Small intestine (tissue), 7 donors: ENCODE measurements at regions not wholly inside any gene's neighbourhood (a gene's known extent, or its start where the extent isn't known, plus 50 kb on each side); places are given as distances from the start of the nearest gene placed in this dataset.
A peak's percentile ranks its signal among the peaks of the same experiment; 100 is the strongest.

ENCODE experiments used
- DNase-seq, 2 donors: peaks; one replicate each; pipeline versions ENCODE4 v3.0.0 to v3.0.0-alpha.2; 2013
- FAIRE-seq: peaks from 2 replicates; lab custom pipeline; 2012; peaks lifted over from hg19 to GRCh38; lab: Jason Lieb, UNC
- H3K27ac ChIP-seq, 3 donors: one replicate each; pipeline ENCODE4 v1.5.1; 2013; ENCODE audit warnings: low read length in 2 of 3, mild to moderate bottlenecking in 2 of 3, control low read depth in 1 of 3, inconsistent platforms in 1 of 3, low read depth in 1 of 3, moderate library complexity in 1 of 3
- H3K27me3 ChIP-seq, 3 donors: one replicate each; pipeline ENCODE4 v1.6.1; 2013; ENCODE audit warnings: low read length in 3 of 3, inconsistent platforms in 1 of 3; ENCODE audit not compliant: control insufficient read depth in 3 of 3, insufficient read depth in 3 of 3
- H3K36me3 ChIP-seq, 3 donors: one replicate each; pipeline ENCODE4 v1.6.1; 2013; ENCODE audit warnings: low read length in 3 of 3, inconsistent platforms in 1 of 3, low read depth in 1 of 3, mild to moderate bottlenecking in 1 of 3, moderate library complexity in 1 of 3; ENCODE audit not compliant: control insufficient read depth in 3 of 3, insufficient read depth in 2 of 3
- H3K4me1 ChIP-seq, 3 donors: one replicate each; pipeline ENCODE4 v1.6.1; 2013; ENCODE audit warnings: low read length in 2 of 3, inconsistent platforms in 1 of 3, low read depth in 1 of 3, mild to moderate bottlenecking in 1 of 3, moderate library complexity in 1 of 3; ENCODE audit not compliant: control insufficient read depth in 3 of 3, insufficient read depth in 2 of 3
- H3K4me3 ChIP-seq, 3 donors: one replicate each; pipeline ENCODE4 v1.5.1; 2013; ENCODE audit warnings: low read length in 3 of 3, control low read depth in 1 of 3, inconsistent platforms in 1 of 3, low read depth in 1 of 3, mild to moderate bottlenecking in 1 of 3, moderate library complexity in 1 of 3
- H3K9me3 ChIP-seq, 2 donors: one replicate each; pipeline ENCODE4 v1.6.1; 2013; ENCODE audit warnings: low read depth in 1 of 2, low read length in 1 of 2; ENCODE audit not compliant: control insufficient read depth in 2 of 2, insufficient read depth in 1 of 2
- WGBS, 3 donors: extraction: QIAGEN DNeasy Blood & Tissue Kit; methylation state at CpG; one replicate each; pipeline ENCODE4 v1.1.7; 2013; 5-methylcytosine and 5-hydroxymethylcytosine counted together
- donor health status: healthy with polysubstance abuse.
- donor health status: control.
- donor health status: control.
- donor health status: Bipolar disorder and iron deficiency.
- donor health status: healthy.

GRCh38 chr11:115885535-115886421 is 381.6 kb upstream of the CADM1 start:
- Histone ChIP-seq H3K4me3 (no peak overlapping the region), H3K27ac (no peak overlapping the region), H3K9me3 (peaks cover 0 to 4% of the 10 kb centered on the region in 2 donors), H3K4me1 (no peaks in the 10 kb centered on the region), H3K27me3 (no peaks in the 10 kb centered on the region), H3K36me3 (no peaks in the 10 kb centered on the region)
- no peak for DNase-seq
- no peak for FAIRE-seq
- WGBS, 3 donors, result 72 to 91% (median 80%) methylated on average over 8 of the region's 8 CpGs

- Histone ChIP-seq H3K27me3 (no peaks in the 10 kb centered on the region), H3K4me1 (no peaks in the 10 kb centered on the region), H3K36me3 (no peaks in the 10 kb centered on the region), H3K4me3 (no peak overlapping the region), H3K9me3 (peaks cover 0 to 7% of the 10 kb centered on the region in 2 donors), H3K27ac (no peak overlapping the region)
- no peak for FAIRE-seq
- no peak for DNase-seq
- WGBS, 3 donors, result 60 to 73% (median 72%) methylated on average over 5 of the region's 5 CpGs
Measured at GRCh38 chr11:115884800-115885534, 380.8 kb upstream of the CADM1 start.

- Histone ChIP-seq H3K27me3 (no peaks in the 10 kb centered on the region), H3K36me3 (no peaks in the 10 kb centered on the region), H3K9me3 (no peaks in the 10 kb centered on the region), H3K4me1 (no peaks in the 10 kb centered on the region), H3K4me3 (no peak overlapping the region), H3K27ac (no peak overlapping the region)
- DNase-seq (no peak), FAIRE-seq (no peak)
- WGBS, 3 donors, result 59 to 78% (median 76%) methylated on average over 4 of the region's 4 CpGs
Measured at GRCh38 chr11:115874843-115875242, 370.6 kb upstream of the CADM1 start.

DNA sequence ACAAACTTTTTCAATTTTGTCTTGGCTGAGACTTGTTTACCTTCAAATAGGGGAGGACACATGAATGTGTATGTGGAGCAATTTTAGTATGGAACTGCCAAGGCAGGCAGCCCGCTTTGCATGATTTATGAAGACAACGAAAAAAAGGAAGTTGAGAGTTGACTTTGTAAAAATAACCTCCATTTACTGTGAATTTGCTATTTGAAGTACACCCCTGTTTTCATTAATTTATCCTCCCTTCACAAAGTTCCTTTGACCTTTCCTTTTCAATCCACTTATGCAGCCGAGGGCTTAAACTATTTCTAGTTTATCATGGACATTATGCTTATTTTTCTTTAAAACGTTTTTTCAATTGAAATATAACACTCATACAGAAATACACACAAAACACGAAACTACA is 369.6 kb upstream of the CADM1 start:
- no peak for FAIRE-seq
- H3K27me3 ChIP-seq, result no peaks in the 10 kb centered on the region
- no peak overlapping the region for H3K4me3 ChIP-seq
- H3K4me1 ChIP-seq, result no peaks in the 10 kb centered on the region
- no peak overlapping the region for H3K27ac ChIP-seq
- H3K36me3 ChIP-seq, result no peaks in the 10 kb centered on the region
- no peaks in the 10 kb centered on the region for H3K9me3 ChIP-seq
- no peak for DNase-seq
- 49 to 74% (median 62%) methylated on average over 5 of the region's 5 CpGs for WGBS, 3 donors

DNA sequence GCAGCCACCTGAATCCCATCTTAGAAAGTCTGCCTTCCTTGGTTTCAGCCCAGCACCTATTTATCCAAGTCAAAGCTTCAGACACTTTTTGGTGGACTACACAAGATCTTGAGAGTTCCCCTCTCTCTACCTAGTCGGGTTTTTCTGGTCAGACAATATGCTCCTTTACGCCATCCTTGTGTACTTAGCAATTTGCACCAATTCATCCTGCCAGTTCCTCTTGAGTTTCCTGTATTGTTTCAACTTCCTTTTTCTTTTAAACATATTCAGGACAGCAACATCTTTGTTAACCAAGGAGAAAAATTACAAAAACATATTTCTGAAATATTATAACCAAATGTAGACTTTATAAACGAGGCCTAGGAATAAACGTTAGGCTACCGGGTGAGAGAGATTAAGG is 368.2 kb upstream of the CADM1 start:
- WGBS, 3 donors, result 56 to 65% (median 63%) methylated on average over 5 of the region's 5 CpGs
- Histone ChIP-seq H3K27me3 (no peaks in the 10 kb centered on the region), H3K4me1 (no peaks in the 10 kb centered on the region), H3K9me3 (no peaks in the 10 kb centered on the region), H3K27ac (no peak overlapping the region), H3K36me3 (no peaks in the 10 kb centered on the region), H3K4me3 (no peak overlapping the region)
- FAIRE-seq, result no peak
- no peak for DNase-seq

GRCh38 chr11:115871161-115871760 is 367.0 kb upstream of the CADM1 start:
- no peaks in the 10 kb centered on the region for H3K36me3 ChIP-seq
- DNase-seq (no peak), FAIRE-seq (no peak)
- H3K9me3 ChIP-seq, result no peaks in the 10 kb centered on the region
- H3K27me3 ChIP-seq, result no peaks in the 10 kb centered on the region
- H3K4me3 ChIP-seq, result no peak overlapping the region
- H3K4me1 ChIP-seq, result no peaks in the 10 kb centered on the region
- WGBS, 3 donors, result 87 to 91% (median 90%) methylated on average over 9 of the region's 9 CpGs
- H3K27ac ChIP-seq, result no peak overlapping the region

- no peak overlapping the region for H3K4me3 ChIP-seq
Measured at GRCh38 chr11:115869780-115870431, 365.7 kb upstream of the CADM1 start.

DNA sequence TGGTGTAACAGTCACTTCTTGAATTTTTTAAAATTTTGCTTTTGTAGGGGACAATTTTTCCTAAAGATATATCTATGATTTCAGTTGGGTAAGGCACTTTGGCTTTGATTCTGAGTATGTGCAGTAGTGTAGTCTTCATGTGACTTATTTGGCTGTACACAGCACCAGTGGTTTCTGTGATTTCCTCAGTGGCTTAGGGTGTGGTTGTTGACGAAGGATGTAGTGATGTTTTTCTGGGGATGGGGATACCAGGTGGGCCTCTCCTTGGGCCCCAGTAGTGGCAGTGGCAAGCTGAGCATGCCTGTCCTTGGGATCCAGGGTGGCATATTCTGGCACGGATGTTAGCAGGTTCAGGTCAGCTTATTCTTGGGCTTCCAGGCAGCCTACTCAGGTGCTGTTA is 364.9 kb upstream of the CADM1 start:
- DNase-seq (no peak), FAIRE-seq (no peak)
- no peaks in the 10 kb centered on the region for H3K36me3 ChIP-seq
- no peaks in the 10 kb centered on the region for H3K9me3 ChIP-seq
- H3K4me3 ChIP-seq, result no peak overlapping the region
- H3K27me3 ChIP-seq, result no peaks in the 10 kb centered on the region
- H3K27ac ChIP-seq, result no peak overlapping the region
- no peaks in the 10 kb centered on the region for H3K4me1 ChIP-seq
- WGBS, 3 donors, result 73 to 90% (median 83%) methylated on average over 2 of the region's 2 CpGs

More at GRCh38 chr11:115869780-115870431, 365.7 kb upstream of the CADM1 start:
- 44 to 50% (median 45%) methylated on average over 5 of the region's 5 CpGs for WGBS, 3 donors
- Histone ChIP-seq H3K4me1 (no peaks in the 10 kb centered on the region), H3K9me3 (no peaks in the 10 kb centered on the region), H3K36me3 (no peaks in the 10 kb centered on the region), H3K27me3 (no peaks in the 10 kb centered on the region), H3K27ac (no peak overlapping the region)
- FAIRE-seq (no peak), DNase-seq (peak; percentile 35 to 37)
